Skin of body (tissue), 1 donor: ENCODE measurements at regions not wholly inside any gene's neighbourhood (a gene's known extent, or its start where the extent isn't known, plus 50 kb on each side); places are given as distances from the start of the nearest gene placed in this dataset.
"Not testable (repeated sequence)": the region's sequence is repeated elsewhere in the genome, so short reads cannot be mapped to it uniquely, and the experiment has no call there.

ENCODE experiments used
- DNase-seq: peaks from one replicate; lab custom pipeline; 2025; lab: John Stamatoyannopoulos, UW

DNA sequence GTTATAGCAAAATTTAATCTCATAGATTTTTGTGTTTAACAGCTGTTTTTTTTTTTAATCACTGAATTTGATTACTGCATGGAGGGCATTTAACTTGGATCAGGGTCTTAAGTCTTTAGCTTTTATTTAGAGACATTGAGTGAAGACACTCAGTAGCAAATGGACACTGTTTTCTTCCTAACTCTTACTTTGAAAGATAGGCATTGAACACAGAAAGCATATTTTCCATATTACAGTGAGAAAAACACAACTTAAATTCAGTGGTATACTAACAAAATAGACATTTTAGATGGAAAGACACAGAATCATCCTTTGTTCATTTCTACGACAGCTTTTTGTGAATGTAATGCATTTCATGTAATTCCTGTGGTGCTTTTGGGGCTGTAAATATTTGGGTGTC, 571.8 kb downstream of the PRKD1 start:
- no peak for DNase-seq

DNA sequence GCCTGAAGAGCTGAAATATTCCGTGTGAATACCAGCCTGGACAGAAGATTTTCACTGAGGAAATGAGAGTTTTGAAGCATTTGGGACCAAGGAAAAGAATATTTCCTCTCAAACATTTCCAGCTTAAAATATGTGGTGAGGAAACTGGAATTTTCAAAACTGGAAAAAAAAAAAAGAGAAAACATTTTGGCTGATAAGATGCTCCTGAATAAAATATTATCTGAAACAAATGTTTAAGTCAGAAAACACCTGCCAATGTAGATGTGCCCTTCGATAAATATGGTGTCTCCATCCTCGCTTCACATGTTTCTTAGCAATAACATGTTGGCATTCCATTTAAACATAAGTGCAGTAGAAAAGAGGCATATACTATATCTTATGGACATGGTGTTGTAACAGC, 567.0 kb downstream of the PRKD1 start:
- no peak for DNase-seq

DNA sequence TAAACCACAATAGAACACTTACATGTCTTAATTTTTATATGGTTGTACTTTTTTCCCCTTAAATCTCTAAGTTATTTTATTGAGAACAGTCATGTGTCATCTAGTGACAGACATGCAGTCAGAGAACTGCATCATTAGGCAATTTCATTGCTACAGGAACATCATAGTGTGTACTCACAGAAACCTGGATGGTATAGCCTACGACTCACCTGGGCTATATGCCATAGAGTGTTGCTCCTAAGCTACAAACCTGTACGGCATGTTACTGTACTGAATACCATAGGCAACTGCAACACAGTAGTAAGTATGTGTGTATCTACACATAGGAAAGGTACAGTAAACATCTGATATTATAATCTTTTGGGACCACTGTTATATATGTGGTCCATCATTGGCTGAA, 557.6 kb downstream of the PRKD1 start:
- DNase-seq: no peak

DNA sequence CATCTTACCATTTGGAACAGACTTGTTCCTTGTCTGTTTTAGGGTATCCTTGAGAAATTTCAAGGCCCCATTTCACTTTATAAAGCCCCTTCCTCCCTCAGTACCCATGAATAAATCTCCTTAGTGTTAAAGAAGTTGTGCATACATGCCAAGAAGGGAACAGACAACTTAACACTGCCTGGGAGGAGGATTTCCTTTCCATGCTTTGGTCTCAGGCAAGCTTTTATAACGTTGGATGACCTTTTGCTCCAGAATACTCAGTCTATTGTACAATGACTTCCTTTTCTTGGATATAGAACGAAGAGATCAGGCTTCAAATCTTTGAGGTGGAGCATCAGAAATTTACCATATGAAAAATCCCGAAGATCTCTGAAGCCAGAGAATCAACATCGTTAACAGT, 551.4 kb downstream of the PRKD1 start:
- no peak for DNase-seq

DNA sequence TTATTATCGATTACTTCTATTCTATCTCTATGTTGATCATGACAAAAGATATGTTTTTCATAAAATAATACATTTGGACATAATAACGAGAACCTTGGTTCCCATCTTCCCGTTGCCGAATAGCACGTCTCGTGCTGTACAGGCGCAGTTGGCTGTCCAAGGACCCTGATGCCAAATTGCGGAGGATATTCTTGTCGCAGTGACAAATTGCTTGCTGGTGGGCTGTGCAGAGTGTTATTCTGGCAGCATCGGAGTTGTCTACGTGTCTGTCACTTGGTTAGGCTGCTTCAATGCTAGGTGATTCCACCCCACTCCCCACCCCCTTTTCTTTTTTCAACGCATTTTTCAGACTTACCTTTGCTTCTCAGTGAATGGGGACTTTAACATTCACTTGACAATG, 546.8 kb downstream of the PRKD1 start:
- DNase-seq: no peak

DNA sequence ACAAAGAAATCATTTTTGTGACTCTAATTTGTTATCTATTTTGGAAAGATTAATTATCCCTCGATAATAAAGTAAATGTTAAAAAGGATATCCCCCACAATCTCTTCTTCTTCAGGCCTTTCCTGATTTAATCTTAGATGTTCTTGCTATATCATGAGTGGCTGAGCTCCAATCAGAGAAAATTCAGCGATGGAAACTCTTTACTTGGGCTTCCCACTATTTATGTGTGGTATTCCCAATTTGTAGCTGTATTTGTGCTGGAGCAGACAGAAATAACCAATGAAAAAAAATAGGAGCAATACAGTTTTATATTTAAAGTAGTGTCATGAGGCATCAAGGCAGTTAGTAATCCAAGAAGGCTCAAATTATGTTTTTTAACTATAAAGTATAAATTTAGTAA, 539.1 kb downstream of the PRKD1 start:
- no peak for DNase-seq

DNA sequence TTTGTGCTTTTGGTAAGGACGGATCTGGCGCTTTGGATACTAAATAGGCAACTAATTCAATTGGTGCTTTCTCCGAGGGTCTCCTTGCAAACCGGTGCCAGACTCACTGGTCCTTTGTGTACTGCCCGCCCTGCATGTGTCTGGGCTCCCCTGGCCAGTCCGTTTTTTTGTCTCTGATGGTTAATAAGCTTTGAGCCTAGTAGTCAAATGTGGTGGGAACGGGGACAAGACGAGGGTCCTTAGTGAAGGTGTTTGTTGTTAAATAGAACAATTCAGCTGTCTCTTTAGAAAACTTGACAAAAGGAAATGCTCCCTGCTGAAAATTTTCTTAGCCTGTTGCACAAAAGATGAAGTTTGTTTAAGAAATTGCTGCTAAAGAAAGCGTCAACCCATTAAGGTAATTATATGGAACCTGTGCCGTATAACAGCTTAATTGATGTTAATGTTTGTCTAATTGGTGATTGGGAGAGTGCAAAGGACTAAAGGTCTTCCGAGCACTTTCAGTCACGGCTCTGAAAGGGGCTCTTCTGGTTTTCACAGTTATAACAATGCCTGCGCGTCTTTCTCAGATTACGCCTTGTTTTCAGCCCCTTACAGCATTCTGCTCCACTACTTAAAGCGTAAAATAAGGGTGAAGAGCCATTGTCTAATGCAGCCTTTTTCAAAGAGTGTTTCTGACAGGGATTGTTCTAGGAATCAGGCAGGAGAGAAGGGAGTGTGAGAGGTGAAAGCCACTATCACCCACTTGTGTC, 537.4 kb downstream of the PRKD1 start:
- DNase-seq: no peak

DNA sequence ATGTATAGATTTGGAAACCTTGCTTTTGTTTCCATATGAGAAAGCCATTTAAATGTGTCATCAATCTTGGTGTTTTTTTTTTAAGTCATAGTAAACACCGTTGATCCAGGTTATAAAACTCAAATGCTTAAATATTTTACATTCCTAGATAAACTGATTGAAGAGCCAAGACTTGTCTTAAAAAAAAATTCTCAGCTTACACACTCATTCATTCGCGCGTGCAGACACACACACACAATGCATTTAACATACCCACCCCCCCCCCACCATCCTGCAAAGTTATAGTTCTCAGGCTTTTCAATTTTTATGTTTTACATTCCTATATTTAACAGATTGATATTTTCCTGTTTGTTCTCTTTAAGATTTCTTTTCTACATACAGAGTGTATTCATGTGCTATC, 536.4 kb downstream of the PRKD1 start:
- no peak for DNase-seq

DNA sequence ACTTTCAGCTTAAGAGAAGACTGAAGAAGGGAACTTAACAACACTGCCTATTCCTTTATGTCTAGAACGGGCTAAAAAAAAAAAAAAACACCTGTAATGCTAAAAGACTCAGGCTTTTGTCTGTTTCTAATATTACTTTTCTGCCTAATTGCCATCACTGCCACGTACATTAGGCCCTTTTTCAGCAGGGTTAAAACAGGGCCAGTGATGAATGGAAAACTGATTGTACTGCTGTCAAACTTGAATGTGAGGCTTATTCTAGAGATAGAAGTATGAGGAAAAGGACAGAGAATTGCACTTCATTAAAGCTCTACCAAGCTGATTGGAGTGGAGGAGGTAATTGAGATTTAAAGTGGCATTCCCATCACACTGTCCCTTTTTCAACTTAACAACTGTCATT, 535.8 kb downstream of the PRKD1 start:
- DNase-seq: no peak

DNA sequence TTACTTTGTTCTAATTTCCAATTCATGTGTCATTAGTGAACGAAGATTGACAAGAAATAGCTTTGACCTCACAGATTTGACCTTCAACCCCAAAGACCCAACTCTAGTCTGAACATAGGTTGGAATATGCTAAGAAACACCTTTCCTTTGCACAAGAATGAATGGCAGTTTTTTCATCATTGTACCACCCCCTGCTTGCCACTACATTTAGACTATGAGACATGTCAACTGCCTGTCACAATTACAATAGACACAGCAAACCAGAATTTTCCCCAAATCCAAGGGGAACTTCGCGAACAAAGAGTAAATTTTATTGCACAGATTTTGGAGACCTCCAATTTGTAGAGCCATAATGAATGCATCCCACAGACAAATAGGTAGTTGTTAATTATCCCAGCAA, 535.4 kb downstream of the PRKD1 start:
- no peak for DNase-seq

DNA sequence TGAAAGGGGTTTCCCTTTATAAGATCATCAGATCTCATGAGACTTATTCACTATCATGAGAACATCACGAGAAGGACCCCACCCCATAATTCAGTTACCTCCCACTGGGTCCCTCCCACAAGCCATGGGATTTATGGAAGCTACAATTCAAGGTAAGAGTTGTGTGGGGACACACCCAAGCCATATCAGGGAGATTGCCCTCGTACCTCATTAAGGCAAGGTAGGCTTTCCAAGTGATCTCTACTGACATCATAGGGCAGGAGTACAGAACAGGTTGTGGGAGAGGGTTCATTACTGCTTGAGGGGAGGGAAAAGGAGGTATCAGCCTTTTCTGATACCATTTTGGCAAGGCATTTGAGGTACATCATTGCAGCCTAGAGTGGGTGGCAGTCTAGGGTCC, 524.6 kb downstream of the PRKD1 start:
- DNase-seq: no peak

DNA sequence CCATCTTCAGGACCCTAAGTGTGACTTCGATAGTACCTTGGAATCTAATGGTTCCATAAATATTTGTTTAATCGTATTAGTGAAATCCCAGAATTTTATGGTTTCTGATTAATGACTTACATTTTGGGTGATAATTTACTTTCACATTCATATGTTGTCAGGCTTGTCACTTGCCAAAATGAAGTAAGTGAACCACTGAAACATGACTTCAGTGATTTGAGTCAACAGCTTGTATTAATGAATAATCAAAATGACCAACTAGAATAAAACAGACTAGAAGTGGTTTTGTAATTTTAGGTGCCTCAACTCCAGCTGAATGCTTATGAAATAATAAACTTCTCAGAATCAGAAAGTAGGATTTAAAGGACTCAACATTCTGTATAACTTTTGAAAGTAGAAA, 517.1 kb downstream of the PRKD1 start:
- DNase-seq: no peak

DNA sequence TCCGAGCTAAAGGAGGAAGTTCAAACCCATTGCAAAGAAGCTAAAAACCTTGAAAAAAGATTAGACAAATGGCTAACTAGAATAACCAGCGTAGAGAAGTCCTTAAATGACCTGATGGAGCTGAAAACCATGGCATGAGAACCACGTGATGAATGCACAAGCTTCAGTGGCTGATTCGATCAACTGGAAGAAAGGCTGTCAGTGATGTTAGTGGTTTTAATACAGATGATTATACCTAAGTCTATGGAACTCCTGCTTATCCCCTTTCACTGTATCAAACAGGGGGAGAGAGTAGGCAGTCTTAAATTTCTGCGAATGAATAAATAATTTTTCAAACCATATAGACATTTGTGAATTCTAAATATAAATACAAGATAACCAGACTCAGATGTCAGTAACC, 512.7 kb downstream of the PRKD1 start:
- not testable (repeated sequence) for DNase-seq

DNA sequence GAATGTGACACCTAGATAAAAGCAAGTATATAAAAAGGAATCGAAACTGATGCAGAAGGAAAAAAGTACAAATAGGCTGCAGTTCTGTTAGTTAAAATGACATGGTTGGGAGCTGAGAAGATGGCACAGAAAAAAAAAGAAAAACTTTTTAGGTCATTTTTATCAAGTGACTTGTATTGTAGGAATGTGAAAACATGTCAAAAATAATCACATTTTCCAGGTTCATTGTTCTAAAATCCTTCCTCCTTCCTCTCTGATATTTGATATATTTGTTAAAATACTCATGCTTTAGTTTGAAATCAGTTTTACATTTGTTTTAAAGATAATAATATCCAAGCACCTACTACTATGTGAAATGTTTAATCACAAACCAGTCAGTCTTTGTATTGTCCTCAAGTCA, 507.9 kb downstream of the PRKD1 start:
- DNase-seq: no peak

DNA sequence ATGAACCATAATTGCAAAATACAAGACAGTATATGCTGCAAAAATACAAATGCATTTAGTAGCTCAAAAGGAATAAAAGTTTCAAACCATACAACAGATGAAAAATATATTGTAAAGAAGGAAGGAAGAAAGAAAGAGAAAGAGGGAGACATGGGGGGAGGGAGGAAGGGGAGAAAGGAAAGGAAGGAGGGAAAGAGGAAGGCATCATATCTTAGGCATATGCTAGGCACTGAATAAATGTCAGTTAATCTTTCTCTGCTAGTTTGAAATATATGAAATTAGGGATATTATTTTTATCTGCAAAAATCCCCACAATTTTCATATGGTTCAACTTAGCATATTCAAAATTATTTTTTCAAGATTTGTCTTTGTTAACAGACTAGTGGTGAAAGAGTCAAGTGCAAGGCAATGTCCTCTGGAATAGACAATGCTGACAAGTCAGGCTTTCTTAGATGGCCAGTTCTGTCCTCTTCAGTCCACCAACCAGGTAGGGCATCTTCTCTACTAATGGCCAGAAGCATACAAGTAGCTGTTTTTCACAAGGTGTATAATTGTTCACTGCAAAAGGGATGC, 506.4 kb downstream of the PRKD1 start:
- DNase-seq: no peak

DNA sequence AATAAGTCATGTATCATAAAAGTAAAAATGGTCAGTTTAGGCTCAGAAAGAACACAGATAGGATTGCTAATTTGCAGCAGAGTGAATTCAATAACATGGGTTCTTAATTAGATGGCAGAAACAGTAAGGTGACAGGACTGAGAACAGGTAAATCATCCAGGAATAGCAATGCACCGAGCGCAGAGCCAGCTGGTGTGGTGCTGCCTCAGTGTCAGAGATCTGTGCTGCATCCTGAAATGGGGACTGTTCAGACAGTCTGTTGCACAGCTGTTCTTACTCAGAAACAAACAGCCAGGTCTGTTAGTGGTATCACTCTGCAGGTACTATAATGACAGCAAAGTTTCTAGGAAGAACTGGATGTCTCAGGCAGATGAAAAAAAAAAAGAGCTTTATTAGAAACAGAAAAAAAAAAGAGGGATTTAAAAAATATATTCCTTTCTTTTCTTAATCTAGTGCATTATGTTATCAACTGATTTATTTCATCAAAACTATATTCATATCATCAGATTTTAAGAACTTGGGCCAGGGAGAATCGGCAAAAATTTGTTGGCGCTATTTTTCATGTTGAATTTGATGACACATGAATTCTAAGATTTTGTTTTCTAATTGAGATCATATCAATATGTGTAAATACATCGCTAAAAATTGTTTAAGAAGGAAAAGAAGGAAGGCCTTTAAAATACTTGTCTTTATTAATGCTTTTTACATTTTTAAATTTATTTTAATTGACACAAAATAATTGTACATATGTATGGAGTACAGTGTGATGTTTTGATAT, 501.8 kb downstream of the PRKD1 start:
- no peak for DNase-seq

DNA sequence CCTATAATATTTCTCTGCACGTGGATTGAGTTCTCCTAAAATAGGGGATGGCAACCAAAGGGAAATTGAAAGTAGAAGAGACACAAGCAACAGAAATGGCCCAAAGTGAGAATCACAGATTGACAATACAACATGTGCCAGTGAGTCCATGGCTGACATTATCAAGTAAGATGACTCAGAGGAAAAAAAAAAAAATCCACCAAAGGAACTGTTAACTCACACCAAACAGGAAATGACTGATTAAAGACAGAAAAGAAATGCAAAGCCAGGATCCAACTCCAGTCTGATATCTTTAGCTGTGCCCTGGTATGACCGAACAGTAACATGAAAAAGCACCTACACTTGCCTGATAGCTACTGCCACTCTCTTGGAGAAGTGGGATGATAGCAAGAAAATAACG, 485.0 kb downstream of the PRKD1 start:
- DNase-seq: no peak

DNA sequence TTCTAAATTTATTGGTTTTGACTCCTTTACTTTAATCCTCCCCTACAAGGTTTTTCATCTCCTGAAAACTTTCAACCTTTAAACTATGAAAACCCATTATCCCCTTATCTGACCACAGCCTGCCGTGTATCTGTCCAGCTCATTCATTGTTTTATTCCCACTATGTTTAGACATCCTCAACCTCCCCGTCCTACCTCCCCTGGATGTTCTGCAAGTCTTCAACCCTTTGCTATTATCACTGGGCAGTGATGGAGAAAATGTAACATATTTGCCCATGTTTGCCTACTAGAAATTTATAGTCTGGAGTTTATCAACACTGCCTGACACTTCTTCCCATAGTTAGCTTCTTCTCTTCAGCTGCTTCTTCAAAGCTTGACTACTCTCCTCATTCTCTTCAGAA, 483.4 kb downstream of the PRKD1 start:
- DNase-seq: no peak

DNA sequence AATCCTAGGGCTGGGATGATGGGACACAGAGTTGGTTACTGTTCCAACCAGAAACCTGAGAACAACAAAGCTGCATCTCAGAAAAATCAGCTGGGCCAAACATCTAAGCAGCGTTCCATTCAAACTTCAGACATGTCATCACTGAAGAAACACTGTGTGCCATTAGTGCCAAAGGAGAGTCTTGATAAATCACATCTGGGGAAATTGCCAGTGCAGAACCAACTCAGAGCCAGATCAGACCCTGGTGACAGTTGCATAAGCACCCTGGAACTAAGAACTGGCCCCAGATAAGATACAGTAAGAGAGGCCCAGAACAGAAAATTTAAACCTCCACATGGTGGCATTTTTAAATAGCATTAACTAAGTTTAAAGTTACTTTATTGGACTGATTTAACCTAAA, 482.8 kb downstream of the PRKD1 start:
- DNase-seq: no peak

DNA sequence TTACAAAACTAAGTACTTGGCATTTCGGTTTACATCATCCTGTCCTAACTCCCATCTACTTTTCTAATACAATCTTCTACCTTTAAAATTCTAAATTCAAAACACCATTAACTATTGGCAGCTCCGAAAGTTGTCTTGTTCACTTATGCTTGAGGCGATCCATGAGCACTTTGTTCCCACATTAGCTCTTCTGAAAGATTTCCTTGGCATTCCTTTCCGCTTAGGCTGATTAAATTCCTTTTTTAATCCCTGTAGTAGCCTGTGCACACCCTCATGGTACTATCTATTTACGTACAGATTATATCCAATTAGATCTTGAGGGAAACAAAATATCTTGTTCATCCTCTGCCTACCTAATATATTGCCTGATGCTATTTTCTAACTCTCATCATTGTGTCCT, 480.7 kb downstream of the PRKD1 start:
- DNase-seq: no peak

DNA sequence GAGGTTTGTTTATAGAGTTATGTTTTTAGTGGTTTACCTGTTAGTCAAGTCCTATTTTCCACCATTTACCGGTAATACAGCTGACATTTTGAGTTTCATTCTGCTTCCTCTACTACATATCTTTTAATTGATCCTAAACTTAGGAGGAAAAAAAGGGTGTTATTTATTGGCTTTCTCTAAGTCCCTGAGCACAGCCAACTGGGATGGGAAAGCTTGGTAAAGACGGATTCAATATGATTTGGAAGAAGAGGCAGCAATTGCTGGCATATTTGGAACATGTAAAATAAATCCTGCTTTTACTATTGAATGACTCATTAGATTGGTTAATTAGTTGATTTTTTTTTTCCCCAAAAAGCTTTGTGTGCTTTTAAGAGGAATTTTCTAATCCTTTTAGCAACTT, 475.7 kb downstream of the PRKD1 start:
- DNase-seq: no peak

DNA sequence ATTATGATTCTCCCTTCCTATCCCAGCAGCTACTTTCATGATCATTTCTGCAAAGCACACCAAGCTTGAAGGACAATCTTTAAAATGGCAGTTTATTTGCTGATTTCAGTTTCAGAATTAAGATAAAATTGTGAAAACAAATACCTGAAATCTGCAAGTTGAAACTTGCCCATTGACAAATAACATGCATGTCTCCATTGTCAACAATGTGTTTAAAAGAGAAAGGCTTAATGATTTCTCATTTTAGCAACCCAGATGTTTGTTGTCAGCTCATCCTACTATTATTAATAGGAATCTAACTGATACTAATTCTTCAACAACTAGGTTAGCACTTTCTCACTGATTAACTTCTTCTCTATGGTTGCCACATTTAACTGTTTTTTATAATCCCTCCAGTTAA, 474.6 kb downstream of the PRKD1 start:
- no peak for DNase-seq
